ENCODE measurements at regions not wholly inside any gene's neighbourhood (a gene's known extent, or its start where the extent isn't known, plus 50 kb on each side); places are given as distances from the start of the nearest gene placed in this dataset.

GRCh38 chr6:119446115-119446554, 96.6 kb upstream of the MAN1A1 start:
- in situ Hi-C loops (cut with HindIII; ENCODE audit: extremely low pct_ligation_motif_present, low pct_unique_long_range_greater_than_20kb) = no loop called here
- Histone ChIP-seq H3K27me3 (ENCODE audit: control insufficient read depth in 1 of 2, insufficient read depth in 2 of 2, low read length in 2 of 2) (peaks cover 0 to 2% of the 10 kb centered on the region in 2 experiments; a peak in 1 of 5 replicates), H3K27ac (ENCODE audit: extremely low read length, insufficient read depth, low read length) (no peak overlapping the region), H4K20me1 (ENCODE audit: insufficient read depth, low read length) (no peaks in the 10 kb centered on the region), H3K9ac (ENCODE audit: insufficient read depth, low read depth, low read length) (no peak overlapping the region), H3K4me1 (ENCODE audit: insufficient read depth, low read length) (no peaks in the 10 kb centered on the region), H3K4me2 (ENCODE audit: low read depth, low read length) (no peak overlapping the region), H3K4me3 (replicated peaks in 1 of 3; ENCODE audit: insufficient read depth in 1 of 3, low read depth in 2 of 3, low read length in 3 of 3) (no peak overlapping the region), H3K79me2 (ENCODE audit: insufficient read depth, low read length) (no peaks in the 10 kb centered on the region), H3K9me3 (ENCODE audit: low read length) (no peaks in the 10 kb centered on the region), H3K36me3 (replicated peaks in 1 of 2; ENCODE audit: control insufficient read depth in 1 of 2, insufficient read depth in 2 of 2, low read length in 2 of 2) (no peaks in the 10 kb centered on the region), H2AFZ (ENCODE audit: low read length) (no peak overlapping the region)
- TF ChIP-seq REL (CRISPR knock-in tag; conservative IDR thresholded peaks at IDR 0.05) (no peak), CREB1 (IDR thresholded peaks at IDR 0.05) (no peak), CREB1 (CRISPR knock-in tag; IDR thresholded peaks at IDR 0.05) (no peak), FOXK1 (CRISPR knock-in tag; IDR thresholded peaks at IDR 0.05; ENCODE audit: borderline replicate concordance, low read depth) (no peak)
- ATAC-seq = no peak
- no peak for FAIRE-seq
- no peak for DNase-seq (ENCODE audit: low spot score)
- CTCF ChIA-PET (ENCODE audit: low intra/inter-chr PET ratio, low total read pairs) = no interaction called here
- intact Hi-C loops (cut with micrococcal nuclease; ENCODE audit: unreplicated experiment) = loop anchor here (5.0 kb wide), 1 partner anchor 1486 kb away; no protein-coding TSS in a partner anchor
- BruUV-seq (replicated peaks) = no TSS peak
- POLR2A ChIA-PET = no interaction called here
- 8% methylated on average over 1 of the region's 1 CpG for WGBS (ENCODE audit: low lambda C conversion rate)

DNA sequence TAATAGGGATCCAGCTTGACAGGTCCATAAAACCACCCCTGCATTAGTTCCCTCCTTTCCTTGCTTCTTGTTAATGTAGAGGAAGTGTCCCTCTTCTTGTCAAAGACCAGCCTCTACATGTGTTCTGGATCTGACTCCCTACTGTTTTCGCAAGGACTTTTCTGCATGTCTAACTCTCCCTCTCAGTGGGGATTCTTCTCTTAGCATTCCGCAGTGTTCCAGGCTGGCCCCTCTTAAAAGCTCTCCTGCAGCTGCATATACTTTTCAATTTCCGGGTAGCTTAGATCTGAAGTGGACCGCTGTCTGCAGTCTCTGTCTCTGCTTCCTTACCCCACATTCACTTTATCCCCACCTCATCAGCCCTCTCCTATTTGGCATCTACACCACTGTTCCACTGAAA, 96.1 kb upstream of the MAN1A1 start:
- BruUV-seq (replicated peaks) = no TSS peak
- WGBS (ENCODE audit: low lambda C conversion rate) = 82% methylated on average over 4 of the region's 4 CpGs
- in situ Hi-C loops (cut with HindIII; ENCODE audit: extremely low pct_ligation_motif_present, low pct_unique_long_range_greater_than_20kb) = no loop called here
- H2AFZ ChIP-seq (ENCODE audit: low read length) = no peak overlapping the region
- DNase-seq (ENCODE audit: low spot score) = no peak
- H3K4me2 ChIP-seq (ENCODE audit: low read depth, low read length) = no peak overlapping the region
- H3K27me3 ChIP-seq (ENCODE audit: control insufficient read depth in 1 of 2, insufficient read depth in 2 of 2, low read length in 2 of 2) = peaks cover 0 to 2% of the 10 kb centered on the region in 2 experiments; a peak in 1 of 5 replicates
- H3K4me1 ChIP-seq (ENCODE audit: insufficient read depth, low read length) = no peaks in the 10 kb centered on the region
- ChIA-PET POLR2A (no interaction called here), CTCF (ENCODE audit: low intra/inter-chr PET ratio, low total read pairs) (no interaction called here)
- intact Hi-C loops (cut with micrococcal nuclease; ENCODE audit: unreplicated experiment) = loop anchor here (5.0 kb wide), 1 partner anchor 1487 kb away; no protein-coding TSS in a partner anchor
- no peaks in the 10 kb centered on the region for H4K20me1 ChIP-seq (ENCODE audit: insufficient read depth, low read length)
- no peak overlapping the region for H3K4me3 ChIP-seq (replicated peaks in 1 of 3; ENCODE audit: insufficient read depth in 1 of 3, low read depth in 2 of 3, low read length in 3 of 3)
- no peak for TF ChIP-seq PPARG (CRISPR knock-in tag; conservative IDR thresholded peaks at IDR 0.05)
- TF ChIP-seq, protein P1, sequence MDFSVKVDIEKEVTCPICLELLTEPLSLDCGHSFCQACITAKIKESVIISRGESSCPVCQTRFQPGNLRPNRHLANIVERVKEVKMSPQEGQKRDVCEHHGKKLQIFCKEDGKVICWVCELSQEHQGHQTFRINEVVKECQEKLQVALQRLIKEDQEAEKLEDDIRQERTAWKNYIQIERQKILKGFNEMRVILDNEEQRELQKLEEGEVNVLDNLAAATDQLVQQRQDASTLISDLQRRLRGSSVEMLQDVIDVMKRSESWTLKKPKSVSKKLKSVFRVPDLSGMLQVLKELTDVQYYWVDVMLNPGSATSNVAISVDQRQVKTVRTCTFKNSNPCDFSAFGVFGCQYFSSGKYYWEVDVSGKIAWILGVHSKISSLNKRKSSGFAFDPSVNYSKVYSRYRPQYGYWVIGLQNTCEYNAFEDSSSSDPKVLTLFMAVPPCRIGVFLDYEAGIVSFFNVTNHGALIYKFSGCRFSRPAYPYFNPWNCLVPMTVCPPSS (IDR thresholded peaks at IDR 0.05) = no peak
- no peak for TF ChIP-seq AHR (CRISPR knock-in tag; IDR thresholded peaks at IDR 0.05)
- no peak for TF ChIP-seq ZZZ3 (CRISPR knock-in tag; IDR thresholded peaks at IDR 0.05; ENCODE audit: borderline replicate concordance)
- no peak for TF ChIP-seq HMGXB4 (CRISPR knock-in tag; IDR thresholded peaks at IDR 0.05; ENCODE audit: borderline replicate concordance in 1 of 2, low read depth in 1 of 2)
- no peak for TF ChIP-seq SATB2 (CRISPR knock-in tag; IDR thresholded peaks at IDR 0.05)
- TF ChIP-seq ZNF224 (CRISPR knock-in tag; IDR thresholded peaks at IDR 0.05) = no peak
- no peak for TF ChIP-seq ZNF615 (CRISPR knock-in tag; IDR thresholded peaks at IDR 0.05; ENCODE audit: borderline replicate concordance)
- no peak for TF ChIP-seq SIX4 (CRISPR knock-in tag; IDR thresholded peaks at IDR 0.05)
- TF ChIP-seq XRCC5 (optimal IDR thresholded peaks at IDR 0.05; ENCODE audit: low read length) = no peak
- TF ChIP-seq ZFP36L2 (CRISPR knock-in tag; IDR thresholded peaks at IDR 0.05) = no peak
- TF ChIP-seq NR2F6 (IDR thresholded peaks at IDR 0.05) = no peak
- TF ChIP-seq NR2F6 (CRISPR knock-in tag; IDR thresholded peaks at IDR 0.05) = no peak
- no peak for TF ChIP-seq GABPA (IDR thresholded peaks at IDR 0.05; ENCODE audit: low read depth, low read length)
- no peak for TF ChIP-seq GABPA (CRISPR knock-in tag; IDR thresholded peaks at IDR 0.05; ENCODE audit: low read depth)
- TF ChIP-seq RARG (CRISPR knock-in tag; IDR thresholded peaks at IDR 0.05; ENCODE audit: low read depth) = no peak
- no peak for TF ChIP-seq RFX1 (IDR thresholded peaks at IDR 0.05)
- FAIRE-seq = no peak
- no peak overlapping the region for H3K27ac ChIP-seq (ENCODE audit: extremely low read length, insufficient read depth, low read length)
- ATAC-seq = no peak
- no peaks in the 10 kb centered on the region for H3K79me2 ChIP-seq (ENCODE audit: insufficient read depth, low read length)
- no peaks in the 10 kb centered on the region for H3K36me3 ChIP-seq (replicated peaks in 1 of 2; ENCODE audit: control insufficient read depth in 1 of 2, insufficient read depth in 2 of 2, low read length in 2 of 2)
- no peaks in the 10 kb centered on the region for H3K9me3 ChIP-seq (ENCODE audit: low read length)
- no peak overlapping the region for H3K9ac ChIP-seq (ENCODE audit: insufficient read depth, low read depth, low read length)
